ENCODE measurements at regions not wholly inside any gene's neighbourhood (a gene's known extent, or its start where the extent isn't known, plus 50 kb on each side); places are given as distances from the start of the nearest gene placed in this dataset.

GRCh38 chr21:33977017-33977720 lies 61.6 kb upstream of the ATP5PO start:
- no peak overlapping the region for H3K9ac ChIP-seq

GRCh38 chr21:33976082-33977016 lies 60.7 kb upstream of the ATP5PO start:
- Histone ChIP-seq H3K9ac (no peak overlapping the region), H4K20me1 (ENCODE audit: insufficient read depth) (no peaks in the 10 kb centered on the region), H3K4me1 (ENCODE audit: low read depth, poor library complexity, severe bottlenecking) (no peaks in the 10 kb centered on the region), H3K27me3 (ENCODE audit: insufficient read depth, low read depth) (no peaks in the 10 kb centered on the region), H3K27ac (no peak overlapping the region), H3K4me2 (no peak overlapping the region), H3K36me3 (ENCODE audit: insufficient read depth) (no peaks in the 10 kb centered on the region), H3K4me3 (IDR thresholded peaks at IDR 0.05; ENCODE audit: insufficient read depth, low read depth, low read length) (no peak overlapping the region), H3K79me2 (ENCODE audit: insufficient read depth, low read depth) (no peaks in the 10 kb centered on the region), H2AFZ (ENCODE audit: low read depth) (no peak overlapping the region)
- TF ChIP-seq CTCF (conservative IDR thresholded peaks at IDR 0.05; ENCODE audit: low read depth, low read length), result no peak

More at GRCh38 chr21:33977017-33977720, 61.6 kb upstream of the ATP5PO start:
- Histone ChIP-seq H3K36me3 (ENCODE audit: insufficient read depth) (no peaks in the 10 kb centered on the region), H3K79me2 (ENCODE audit: insufficient read depth, low read depth) (no peaks in the 10 kb centered on the region), H3K27ac (no peak overlapping the region), H3K27me3 (ENCODE audit: insufficient read depth, low read depth) (no peaks in the 10 kb centered on the region), H4K20me1 (ENCODE audit: insufficient read depth) (no peaks in the 10 kb centered on the region), H3K4me3 (IDR thresholded peaks at IDR 0.05; ENCODE audit: insufficient read depth, low read depth, low read length) (no peak overlapping the region), H2AFZ (ENCODE audit: low read depth) (no peak overlapping the region), H3K4me2 (no peak overlapping the region), H3K4me1 (ENCODE audit: low read depth, poor library complexity, severe bottlenecking) (no peaks in the 10 kb centered on the region)
- no peak for TF ChIP-seq CTCF (conservative IDR thresholded peaks at IDR 0.05; ENCODE audit: low read depth, low read length)

GRCh38 chr21:33975548-33976081 lies 60.0 kb upstream of the ATP5PO start:
- H2AFZ ChIP-seq (ENCODE audit: low read depth), result no peak overlapping the region
- H3K4me1 ChIP-seq (ENCODE audit: low read depth, poor library complexity, severe bottlenecking), result no peaks in the 10 kb centered on the region
- TF ChIP-seq CTCF (conservative IDR thresholded peaks at IDR 0.05; ENCODE audit: low read depth, low read length), result no peak
- no peaks in the 10 kb centered on the region for H3K79me2 ChIP-seq (ENCODE audit: insufficient read depth, low read depth)
- no peak overlapping the region for H3K9ac ChIP-seq
- H3K4me3 ChIP-seq (IDR thresholded peaks at IDR 0.05; ENCODE audit: insufficient read depth, low read depth, low read length), result no peak overlapping the region
- no peak overlapping the region for H3K4me2 ChIP-seq
- no peaks in the 10 kb centered on the region for H3K36me3 ChIP-seq (ENCODE audit: insufficient read depth)
- H3K27ac ChIP-seq, result no peak overlapping the region
- H4K20me1 ChIP-seq (ENCODE audit: insufficient read depth), result no peaks in the 10 kb centered on the region
- no peaks in the 10 kb centered on the region for H3K27me3 ChIP-seq (ENCODE audit: insufficient read depth, low read depth)

GRCh38 chr21:33974513-33975468 lies 59.2 kb upstream of the ATP5PO start:
- Histone ChIP-seq H2AFZ (ENCODE audit: low read depth) (no peak overlapping the region), H3K9ac (no peak overlapping the region), H3K27ac (no peak overlapping the region), H4K20me1 (ENCODE audit: insufficient read depth) (no peaks in the 10 kb centered on the region), H3K4me3 (IDR thresholded peaks at IDR 0.05; ENCODE audit: insufficient read depth, low read depth, low read length) (no peak overlapping the region), H3K4me1 (ENCODE audit: low read depth, poor library complexity, severe bottlenecking) (no peaks in the 10 kb centered on the region), H3K27me3 (ENCODE audit: insufficient read depth, low read depth) (no peaks in the 10 kb centered on the region), H3K4me2 (no peak overlapping the region), H3K79me2 (ENCODE audit: insufficient read depth, low read depth) (no peaks in the 10 kb centered on the region), H3K36me3 (ENCODE audit: insufficient read depth) (no peaks in the 10 kb centered on the region)
- TF ChIP-seq CTCF (conservative IDR thresholded peaks at IDR 0.05; ENCODE audit: low read depth, low read length), result no peak

All from KMS-11 (cell line).